Parathyroid adenoma (tissue), 2 donors: ENCODE measurements at regions not wholly inside any gene's neighbourhood (a gene's known extent, or its start where the extent isn't known, plus 50 kb on each side); places are given as distances from the start of the nearest gene placed in this dataset.
"Not testable (repeated sequence)": the region's sequence is repeated elsewhere in the genome, so short reads cannot be mapped to it uniquely, and the experiment has no call there.

Source experiments
- H2AFZ ChIP-seq: fragments of 300-600 bp; sonication (generic); one replicate; pipeline ENCODE4 v1.7.0; 2017; ENCODE audit warnings: antibody characterized with exemption, mild to moderate bottlenecking
- H3K27ac ChIP-seq: fragments of 300-600 bp; sonication (generic); one replicate; pipeline ENCODE4 v1.7.0; 2017
- H3K27me3 ChIP-seq: fragments of 300-600 bp; sonication (generic); one replicate; pipeline ENCODE4 v1.7.0; 2017; ENCODE audit warnings: low read length; ENCODE audit not compliant: control insufficient read depth, insufficient read depth
- H3K36me3 ChIP-seq: fragments of 300-600 bp; sonication (generic); one replicate; pipeline ENCODE4 v1.7.0; 2017; ENCODE audit warnings: low read length; ENCODE audit not compliant: control insufficient read depth, insufficient read depth
- H3K4me1 ChIP-seq: fragments of 300-600 bp; sonication (generic); one replicate; pipeline ENCODE4 v1.7.0; 2017; ENCODE audit warnings: control low read depth
- H3K4me2 ChIP-seq: fragments of 300-600 bp; sonication (generic); one replicate; pipeline ENCODE4 v1.7.0; 2017; ENCODE audit warnings: low read length
- H3K4me3 ChIP-seq: fragments of 300-600 bp; sonication (generic); one replicate; pipeline ENCODE4 v1.7.0; 2017; ENCODE audit warnings: low read depth, low read length
- H3K79me2 ChIP-seq: fragments of 300-600 bp; sonication (generic); one replicate; pipeline ENCODE4 v1.7.0; 2017; ENCODE audit warnings: control low read depth
- H3K9ac ChIP-seq: fragments of 300-600 bp; sonication (generic); one replicate; pipeline ENCODE4 v1.7.0; 2017; ENCODE audit warnings: mild to moderate bottlenecking
- H3K9me3 ChIP-seq: fragments of 300-600 bp; sonication (generic); one replicate; pipeline ENCODE4 v1.7.0; 2017; ENCODE audit warnings: low read length; ENCODE audit not compliant: control insufficient read depth
- TF ChIP-seq, protein P1 (sequence below): fragments of 300-600 bp; sonication (generic); IDR thresholded peaks from one replicate; pipeline ENCODE4 v1.7.0; 2017; ENCODE audit warnings: antibody characterized with exemption, mild to moderate bottlenecking
- donor health status: primary hyperparathyroidism.

DNA sequence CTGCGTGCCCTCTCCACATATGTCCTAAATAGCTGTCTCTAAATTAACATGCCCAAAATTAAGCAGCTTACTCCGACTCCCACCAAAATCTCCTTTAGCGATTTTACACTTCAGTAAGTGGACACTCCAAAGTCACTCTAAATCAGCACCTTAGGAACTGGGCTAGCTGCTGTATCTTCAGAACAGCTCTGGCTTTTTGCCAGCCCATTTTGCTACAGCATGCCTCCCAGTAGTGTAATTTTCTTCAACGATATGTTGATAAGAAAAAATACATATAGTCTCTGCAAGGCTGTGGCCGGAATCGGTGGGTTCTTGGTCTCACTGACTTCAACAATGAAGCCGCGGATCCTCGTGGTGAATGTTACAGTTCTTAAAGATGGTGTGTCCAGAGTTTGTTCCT is 291.8 kb upstream of the RGPD4 start:
- no peaks in the 10 kb centered on the region for H3K79me2 ChIP-seq
- H2AFZ ChIP-seq: no peak overlapping the region
- no peaks in the 10 kb centered on the region for H3K36me3 ChIP-seq
- H3K9ac ChIP-seq: no peak overlapping the region
- H3K4me1 ChIP-seq: no peaks in the 10 kb centered on the region
- H3K4me3 ChIP-seq: no peak overlapping the region
- no peaks in the 10 kb centered on the region for H3K9me3 ChIP-seq
- no peak overlapping the region for H3K4me2 ChIP-seq
- H3K27me3 ChIP-seq: no peaks in the 10 kb centered on the region
- TF ChIP-seq, protein P1, sequence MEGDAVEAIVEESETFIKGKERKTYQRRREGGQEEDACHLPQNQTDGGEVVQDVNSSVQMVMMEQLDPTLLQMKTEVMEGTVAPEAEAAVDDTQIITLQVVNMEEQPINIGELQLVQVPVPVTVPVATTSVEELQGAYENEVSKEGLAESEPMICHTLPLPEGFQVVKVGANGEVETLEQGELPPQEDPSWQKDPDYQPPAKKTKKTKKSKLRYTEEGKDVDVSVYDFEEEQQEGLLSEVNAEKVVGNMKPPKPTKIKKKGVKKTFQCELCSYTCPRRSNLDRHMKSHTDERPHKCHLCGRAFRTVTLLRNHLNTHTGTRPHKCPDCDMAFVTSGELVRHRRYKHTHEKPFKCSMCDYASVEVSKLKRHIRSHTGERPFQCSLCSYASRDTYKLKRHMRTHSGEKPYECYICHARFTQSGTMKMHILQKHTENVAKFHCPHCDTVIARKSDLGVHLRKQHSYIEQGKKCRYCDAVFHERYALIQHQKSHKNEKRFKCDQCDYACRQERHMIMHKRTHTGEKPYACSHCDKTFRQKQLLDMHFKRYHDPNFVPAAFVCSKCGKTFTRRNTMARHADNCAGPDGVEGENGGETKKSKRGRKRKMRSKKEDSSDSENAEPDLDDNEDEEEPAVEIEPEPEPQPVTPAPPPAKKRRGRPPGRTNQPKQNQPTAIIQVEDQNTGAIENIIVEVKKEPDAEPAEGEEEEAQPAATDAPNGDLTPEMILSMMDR: no peak
- no peak overlapping the region for H3K27ac ChIP-seq

DNA sequence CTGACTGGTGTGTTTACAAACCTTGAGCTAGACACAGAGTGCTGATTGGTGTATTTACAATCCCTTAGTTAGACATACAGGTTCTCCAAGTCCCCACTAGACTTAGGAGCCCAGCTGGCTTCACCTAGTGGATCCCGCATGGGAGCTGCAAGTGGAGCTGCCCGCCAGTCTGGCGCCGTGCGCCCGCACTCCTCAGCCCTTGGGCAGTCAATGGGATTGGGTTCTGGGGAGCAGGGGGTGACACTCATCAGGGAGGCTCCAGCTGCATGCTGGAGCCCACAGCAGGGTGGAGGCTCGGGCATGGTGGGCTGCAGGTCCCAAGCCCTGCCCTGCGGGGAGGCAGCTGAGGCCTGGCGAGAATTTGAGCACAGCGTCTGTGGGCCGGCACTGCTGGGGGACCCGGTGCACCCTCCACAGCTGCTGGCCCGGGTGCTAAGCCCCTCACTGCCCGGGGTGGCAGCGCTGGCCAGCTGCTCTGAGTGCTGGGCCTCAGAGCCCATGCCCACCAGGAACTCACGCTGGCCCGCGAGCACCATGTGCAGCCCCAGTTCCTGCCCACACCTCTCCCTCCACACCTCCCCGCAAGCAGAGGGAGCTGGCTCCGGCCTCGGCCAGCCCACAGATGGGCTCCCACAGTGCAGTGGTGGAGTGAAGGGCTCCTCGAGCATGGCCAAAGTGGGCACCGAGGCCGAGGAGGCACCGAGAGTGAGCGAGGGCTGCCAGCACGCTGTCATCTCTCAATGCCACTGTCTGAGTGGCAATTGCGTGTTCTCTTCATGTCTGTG is 290.6 kb upstream of the RGPD4 start:
- not testable (repeated sequence) for H2AFZ ChIP-seq, H3K4me2 ChIP-seq, H3K4me1 ChIP-seq, H3K27me3 ChIP-seq, H3K4me3 ChIP-seq, H3K79me2 ChIP-seq, H3K9me3 ChIP-seq, H3K9ac ChIP-seq, H3K27ac ChIP-seq, H3K36me3 ChIP-seq

DNA sequence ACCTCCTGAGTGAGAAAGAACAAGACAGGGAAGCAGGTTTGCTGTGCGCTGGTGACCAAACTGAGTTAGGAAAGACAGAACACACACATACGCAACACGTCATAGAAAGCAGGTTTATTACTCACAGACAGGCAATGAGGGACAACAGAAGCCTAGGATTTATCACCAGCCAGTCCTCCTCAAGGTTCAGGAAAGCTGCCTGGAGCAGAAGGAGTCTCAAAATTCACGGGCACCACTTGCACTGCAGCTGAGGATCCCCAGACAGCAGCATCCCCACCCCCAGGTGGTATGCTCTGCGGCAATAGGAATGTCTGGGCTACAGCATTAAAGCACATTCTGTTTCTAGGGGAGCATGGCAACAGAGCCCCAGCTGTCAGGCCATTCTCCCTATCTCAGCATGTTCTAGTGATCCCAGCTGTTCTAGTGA is 284.4 kb upstream of the RGPD4 start:
- Histone ChIP-seq H3K9me3 (no peaks in the 10 kb centered on the region), H3K4me2 (no peak overlapping the region), H3K79me2 (no peaks in the 10 kb centered on the region), H2AFZ (no peak overlapping the region), H3K27ac (no peak overlapping the region), H3K4me3 (no peak overlapping the region), H3K9ac (no peak overlapping the region), H3K27me3 (no peaks in the 10 kb centered on the region), H3K36me3 (no peaks in the 10 kb centered on the region), H3K4me1 (no peaks in the 10 kb centered on the region)
- TF ChIP-seq, protein P1: no peak

DNA sequence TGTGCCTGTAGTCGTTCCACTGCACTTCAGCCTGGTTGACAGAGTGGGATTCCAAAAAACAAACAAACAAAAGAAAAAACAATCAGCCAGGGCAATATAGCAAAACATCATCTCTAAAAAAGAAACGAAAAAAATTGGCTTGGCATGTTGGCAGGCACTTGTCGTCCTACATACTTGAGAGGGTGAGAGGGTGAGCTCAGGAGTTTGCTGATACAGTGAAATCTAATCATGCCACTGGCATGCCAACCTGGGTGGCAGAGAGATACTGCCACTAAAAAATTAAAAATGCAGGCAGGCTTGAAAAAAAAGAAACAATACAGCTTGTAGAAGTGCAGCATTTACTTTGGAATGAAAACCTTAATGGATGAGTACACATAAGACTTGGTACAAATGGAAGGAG is 282.9 kb upstream of the RGPD4 start:
- H3K9ac ChIP-seq: no peak overlapping the region
- H3K4me3 ChIP-seq: no peak overlapping the region
- H2AFZ ChIP-seq: no peak overlapping the region
- H3K27ac ChIP-seq: no peak overlapping the region
- H3K27me3 ChIP-seq: no peaks in the 10 kb centered on the region
- H3K4me1 ChIP-seq: no peaks in the 10 kb centered on the region
- no peak overlapping the region for H3K4me2 ChIP-seq
- no peaks in the 10 kb centered on the region for H3K79me2 ChIP-seq
- no peaks in the 10 kb centered on the region for H3K9me3 ChIP-seq
- H3K36me3 ChIP-seq: no peaks in the 10 kb centered on the region
- TF ChIP-seq, protein P1: no peak

DNA sequence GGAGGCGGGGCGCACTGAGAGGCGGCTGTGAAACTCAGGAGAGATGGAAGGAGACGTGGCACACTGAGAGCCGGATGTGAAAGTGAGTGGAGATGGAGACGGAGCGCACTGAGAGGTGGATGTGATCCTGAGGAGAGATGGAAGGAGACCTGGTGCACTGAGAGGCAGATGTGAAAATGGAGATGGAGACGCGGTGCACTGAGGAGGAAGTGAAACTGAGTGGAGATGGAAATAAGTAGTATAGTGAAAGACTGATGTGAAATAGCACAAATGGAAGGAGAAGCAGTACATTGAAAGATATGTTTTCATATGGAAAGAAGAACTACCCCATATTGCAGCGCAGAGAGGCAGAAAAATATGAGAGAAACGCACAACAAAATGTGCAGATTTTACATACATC is 281.6 kb upstream of the RGPD4 start:
- TF ChIP-seq, protein P1: no peak

More for the DNA sequence above, 281.6 kb upstream of the RGPD4 start:
- Histone ChIP-seq H3K9ac (no peak overlapping the region), H3K4me2 (no peak overlapping the region), H3K27me3 (no peaks in the 10 kb centered on the region), H3K27ac (no peak overlapping the region), H3K36me3 (no peaks in the 10 kb centered on the region), H3K4me1 (no peaks in the 10 kb centered on the region), H3K4me3 (no peak overlapping the region), H3K9me3 (no peaks in the 10 kb centered on the region), H3K79me2 (no peaks in the 10 kb centered on the region), H2AFZ (no peak overlapping the region)
